ENCODE measurements at regions not wholly inside any gene's neighbourhood (a gene's known extent, or its start where the extent isn't known, plus 50 kb on each side); places are given as distances from the start of the nearest gene placed in this dataset.

- H3K4me3 ChIP-seq (replicated peaks; ENCODE audit: low read depth, low read length): no peak overlapping the region
- no peak for DNase-seq (ENCODE audit: low read depth)
- TF ChIP-seq, protein P1, sequence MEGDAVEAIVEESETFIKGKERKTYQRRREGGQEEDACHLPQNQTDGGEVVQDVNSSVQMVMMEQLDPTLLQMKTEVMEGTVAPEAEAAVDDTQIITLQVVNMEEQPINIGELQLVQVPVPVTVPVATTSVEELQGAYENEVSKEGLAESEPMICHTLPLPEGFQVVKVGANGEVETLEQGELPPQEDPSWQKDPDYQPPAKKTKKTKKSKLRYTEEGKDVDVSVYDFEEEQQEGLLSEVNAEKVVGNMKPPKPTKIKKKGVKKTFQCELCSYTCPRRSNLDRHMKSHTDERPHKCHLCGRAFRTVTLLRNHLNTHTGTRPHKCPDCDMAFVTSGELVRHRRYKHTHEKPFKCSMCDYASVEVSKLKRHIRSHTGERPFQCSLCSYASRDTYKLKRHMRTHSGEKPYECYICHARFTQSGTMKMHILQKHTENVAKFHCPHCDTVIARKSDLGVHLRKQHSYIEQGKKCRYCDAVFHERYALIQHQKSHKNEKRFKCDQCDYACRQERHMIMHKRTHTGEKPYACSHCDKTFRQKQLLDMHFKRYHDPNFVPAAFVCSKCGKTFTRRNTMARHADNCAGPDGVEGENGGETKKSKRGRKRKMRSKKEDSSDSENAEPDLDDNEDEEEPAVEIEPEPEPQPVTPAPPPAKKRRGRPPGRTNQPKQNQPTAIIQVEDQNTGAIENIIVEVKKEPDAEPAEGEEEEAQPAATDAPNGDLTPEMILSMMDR (IDR thresholded peaks at IDR 0.05; ENCODE audit: low read length, missing control alignments): no peak
Measured at GRCh38 chr14:38775986-38776385, 327.0 kb downstream of the SEC23A start.

- H3K4me3 ChIP-seq (replicated peaks; ENCODE audit: low read depth, low read length): no peak overlapping the region
- TF ChIP-seq, protein P1 (IDR thresholded peaks at IDR 0.05; ENCODE audit: low read length, missing control alignments): no peak
- DNase-seq (ENCODE audit: low read depth): no peak
Measured at GRCh38 chr14:38774162-38774561, 328.9 kb downstream of the SEC23A start.

- TF ChIP-seq, protein P1 (IDR thresholded peaks at IDR 0.05; ENCODE audit: low read length, missing control alignments): no peak
- H3K4me3 ChIP-seq (replicated peaks; ENCODE audit: low read depth, low read length): no peak overlapping the region
Measured at GRCh38 chr14:38770251-38770650, 332.8 kb downstream of the SEC23A start.

DNA sequence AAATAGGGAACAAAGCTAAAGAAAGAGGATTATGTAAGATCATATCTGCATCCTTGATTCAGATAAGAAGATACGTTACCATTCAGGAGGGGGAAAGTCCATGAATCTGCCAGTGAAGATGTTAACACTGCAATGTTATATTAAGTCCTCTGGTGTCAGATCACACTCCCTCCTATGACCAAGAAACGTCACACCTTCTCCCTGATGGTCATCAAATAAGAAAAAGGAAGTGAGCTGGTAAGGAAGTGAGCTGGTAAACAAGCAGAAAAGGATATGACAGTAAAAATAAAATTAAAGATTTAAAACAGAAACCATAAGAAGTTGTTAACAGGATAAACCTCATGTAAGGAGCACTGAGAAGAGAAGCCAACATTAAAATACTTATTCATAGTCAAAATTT is 340.2 kb downstream of the SEC23A start:
- no peak overlapping the region for H3K4me3 ChIP-seq (replicated peaks; ENCODE audit: low read depth, low read length)
- DNase-seq (ENCODE audit: low read depth): no peak
- TF ChIP-seq, protein P1 (IDR thresholded peaks at IDR 0.05; ENCODE audit: low read length, missing control alignments): no peak

More at GRCh38 chr14:38770251-38770650, 332.8 kb downstream of the SEC23A start:
- no peak for DNase-seq (ENCODE audit: low read depth)

GRCh38 chr14:38762426-38762825 is 340.6 kb downstream of the SEC23A start:
- TF ChIP-seq, protein P1 (IDR thresholded peaks at IDR 0.05; ENCODE audit: low read length, missing control alignments): no peak

GRCh38 chr14:38761033-38761432 is 342.0 kb downstream of the SEC23A start:
- no peak overlapping the region for H3K4me3 ChIP-seq (replicated peaks; ENCODE audit: low read depth, low read length)
- TF ChIP-seq, protein P1 (IDR thresholded peaks at IDR 0.05; ENCODE audit: low read length, missing control alignments): no peak
- no peak for DNase-seq (ENCODE audit: low read depth)

More at GRCh38 chr14:38762426-38762825, 340.6 kb downstream of the SEC23A start:
- no peak for DNase-seq (ENCODE audit: low read depth)
- no peak overlapping the region for H3K4me3 ChIP-seq (replicated peaks; ENCODE audit: low read depth, low read length)

- H3K4me3 ChIP-seq (replicated peaks; ENCODE audit: low read depth, low read length): no peak overlapping the region
- no peak for DNase-seq (ENCODE audit: low read depth)
- TF ChIP-seq, protein P1 (IDR thresholded peaks at IDR 0.05; ENCODE audit: low read length, missing control alignments): no peak
Measured at GRCh38 chr14:38758661-38759060, 344.4 kb downstream of the SEC23A start.

All from fibroblast of pulmonary artery (primary cell).